Transverse colon (tissue), 4 donors: ENCODE measurements at regions not wholly inside any gene's neighbourhood (a gene's known extent, or its start where the extent isn't known, plus 50 kb on each side); places are given as distances from the start of the nearest gene placed in this dataset.
"Not testable (repeated sequence)": the region's sequence is repeated elsewhere in the genome, so short reads cannot be mapped to it uniquely, and the experiment has no call there.

ENCODE experiments used
- POLR2A ChIP-seq: fragments of 450-650 bp; IDR thresholded peaks from one replicate; pipeline ENCODE4 v1.6.1; 2016; ENCODE audit warnings: antibody characterized with exemption, mild to moderate bottlenecking, moderate library complexity
- POLR2AphosphoS5 ChIP-seq, 3 donors: sonication (generic); formaldehyde crosslinking; IDR thresholded peaks; one replicate each; pipeline ENCODE4 v1.6.1; 2016; ENCODE audit warnings: antibody characterized with exemption in 3 of 3
- TF ChIP-seq, protein P1 (sequence below), 5 experiments: fragments of 200-600 bp in 3 of 5; fragments of 450-650 bp in 2 of 5; sonication (generic) in 3 of 5; IDR thresholded peaks; 1 replicate in 2 of 5; 2 replicates in 3 of 5; pipeline ENCODE4 v1.5.1; 2016 to 2017; ENCODE audit warnings: antibody characterized with exemption in 5 of 5, inconsistent platforms in 3 of 5, mild to moderate bottlenecking in 2 of 5, moderate library complexity in 1 of 5

DNA sequence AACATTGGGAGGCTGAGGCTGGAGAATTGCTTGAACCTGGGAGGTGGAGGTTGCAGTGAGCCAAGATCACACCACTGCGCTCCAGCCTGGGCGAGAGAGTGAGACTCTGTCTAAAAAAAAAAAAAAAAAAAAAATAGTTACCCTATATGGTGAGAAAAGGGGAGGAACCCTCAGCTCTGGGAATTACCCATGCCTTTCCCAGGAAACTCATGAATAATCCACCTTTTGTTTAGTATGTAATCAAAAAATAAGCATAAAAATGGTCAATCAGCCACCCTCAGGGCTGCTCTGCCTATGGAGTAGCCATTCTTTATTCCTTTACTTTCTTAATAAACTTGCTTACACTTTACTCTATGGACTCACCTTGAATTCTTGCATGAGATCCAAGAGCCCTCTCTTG is 140.4 kb downstream of the FHIP1A start:
- TF ChIP-seq, protein P1, sequence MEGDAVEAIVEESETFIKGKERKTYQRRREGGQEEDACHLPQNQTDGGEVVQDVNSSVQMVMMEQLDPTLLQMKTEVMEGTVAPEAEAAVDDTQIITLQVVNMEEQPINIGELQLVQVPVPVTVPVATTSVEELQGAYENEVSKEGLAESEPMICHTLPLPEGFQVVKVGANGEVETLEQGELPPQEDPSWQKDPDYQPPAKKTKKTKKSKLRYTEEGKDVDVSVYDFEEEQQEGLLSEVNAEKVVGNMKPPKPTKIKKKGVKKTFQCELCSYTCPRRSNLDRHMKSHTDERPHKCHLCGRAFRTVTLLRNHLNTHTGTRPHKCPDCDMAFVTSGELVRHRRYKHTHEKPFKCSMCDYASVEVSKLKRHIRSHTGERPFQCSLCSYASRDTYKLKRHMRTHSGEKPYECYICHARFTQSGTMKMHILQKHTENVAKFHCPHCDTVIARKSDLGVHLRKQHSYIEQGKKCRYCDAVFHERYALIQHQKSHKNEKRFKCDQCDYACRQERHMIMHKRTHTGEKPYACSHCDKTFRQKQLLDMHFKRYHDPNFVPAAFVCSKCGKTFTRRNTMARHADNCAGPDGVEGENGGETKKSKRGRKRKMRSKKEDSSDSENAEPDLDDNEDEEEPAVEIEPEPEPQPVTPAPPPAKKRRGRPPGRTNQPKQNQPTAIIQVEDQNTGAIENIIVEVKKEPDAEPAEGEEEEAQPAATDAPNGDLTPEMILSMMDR (IDR thresholded peaks at IDR 0.05) = not testable (repeated sequence)
- TF ChIP-seq POLR2AphosphoS5 (IDR thresholded peaks at IDR 0.05); POLR2A: not testable (repeated sequence)
